ENCODE measurements at regions not wholly inside any gene's neighbourhood (a gene's known extent, or its start where the extent isn't known, plus 50 kb on each side); places are given as distances from the start of the nearest gene placed in this dataset.

GRCh38 chrX:155666741-155667140 is 54.0 kb upstream of the TMLHE start:
- TF ChIP-seq CTCF (IDR thresholded peaks at IDR 0.05) (no peak), POLR2A (IDR thresholded peaks at IDR 0.05) (no peak)
